GM23338 (cell line): ENCODE measurements at regions not wholly inside any gene's neighbourhood (a gene's known extent, or its start where the extent isn't known, plus 50 kb on each side); places are given as distances from the start of the nearest gene placed in this dataset.

Experiments used
- EZH2 ChIP-seq: fragments of 200-600 bp; sonication (generic); IDR thresholded peaks from one replicate; pipeline ENCODE4 v1.8.0; 2017; ENCODE audit warnings: antibody characterized with exemption, mild to moderate bottlenecking, low read depth; ENCODE audit not compliant: unreplicated experiment
- ZNF114 ChIP-seq: fragments of 250-450 bp; sonication (Bioruptor Pico); IDR thresholded peaks from 2 replicates; pipeline ENCODE4 v1.5.0; 2020; ENCODE audit warnings: mild to moderate bottlenecking, moderate library complexity
- ZNF331 ChIP-seq: fragments of 250-450 bp; sonication (Bioruptor Pico); IDR thresholded peaks from 2 replicates; pipeline ENCODE4 v1.5.0; 2020; ENCODE audit warnings: low read depth, mild to moderate bottlenecking, moderate library complexity
- ZNF462 ChIP-seq: fragments of 250-450 bp; sonication (Bioruptor Pico); IDR thresholded peaks from 2 replicates; pipeline ENCODE4 v1.5.0; 2020; ENCODE audit warnings: mild to moderate bottlenecking, moderate library complexity
- TF ChIP-seq, protein P1 (sequence below): IDR thresholded peaks from one replicate; pipeline ENCODE4 v1.6.1; 2018; ENCODE audit warnings: antibody characterized with exemption; ENCODE audit not compliant: unreplicated experiment

- no peak for TF ChIP-seq ZNF462 (CRISPR knock-in tag)
- TF ChIP-seq ZNF114 (CRISPR knock-in tag) = no peak
- no peak for TF ChIP-seq ZNF331 (CRISPR knock-in tag)
- TF ChIP-seq, protein P1, sequence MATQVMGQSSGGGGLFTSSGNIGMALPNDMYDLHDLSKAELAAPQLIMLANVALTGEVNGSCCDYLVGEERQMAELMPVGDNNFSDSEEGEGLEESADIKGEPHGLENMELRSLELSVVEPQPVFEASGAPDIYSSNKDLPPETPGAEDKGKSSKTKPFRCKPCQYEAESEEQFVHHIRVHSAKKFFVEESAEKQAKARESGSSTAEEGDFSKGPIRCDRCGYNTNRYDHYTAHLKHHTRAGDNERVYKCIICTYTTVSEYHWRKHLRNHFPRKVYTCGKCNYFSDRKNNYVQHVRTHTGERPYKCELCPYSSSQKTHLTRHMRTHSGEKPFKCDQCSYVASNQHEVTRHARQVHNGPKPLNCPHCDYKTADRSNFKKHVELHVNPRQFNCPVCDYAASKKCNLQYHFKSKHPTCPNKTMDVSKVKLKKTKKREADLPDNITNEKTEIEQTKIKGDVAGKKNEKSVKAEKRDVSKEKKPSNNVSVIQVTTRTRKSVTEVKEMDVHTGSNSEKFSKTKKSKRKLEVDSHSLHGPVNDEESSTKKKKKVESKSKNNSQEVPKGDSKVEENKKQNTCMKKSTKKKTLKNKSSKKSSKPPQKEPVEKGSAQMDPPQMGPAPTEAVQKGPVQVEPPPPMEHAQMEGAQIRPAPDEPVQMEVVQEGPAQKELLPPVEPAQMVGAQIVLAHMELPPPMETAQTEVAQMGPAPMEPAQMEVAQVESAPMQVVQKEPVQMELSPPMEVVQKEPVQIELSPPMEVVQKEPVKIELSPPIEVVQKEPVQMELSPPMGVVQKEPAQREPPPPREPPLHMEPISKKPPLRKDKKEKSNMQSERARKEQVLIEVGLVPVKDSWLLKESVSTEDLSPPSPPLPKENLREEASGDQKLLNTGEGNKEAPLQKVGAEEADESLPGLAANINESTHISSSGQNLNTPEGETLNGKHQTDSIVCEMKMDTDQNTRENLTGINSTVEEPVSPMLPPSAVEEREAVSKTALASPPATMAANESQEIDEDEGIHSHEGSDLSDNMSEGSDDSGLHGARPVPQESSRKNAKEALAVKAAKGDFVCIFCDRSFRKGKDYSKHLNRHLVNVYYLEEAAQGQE = no peak
- TF ChIP-seq EZH2 = no peak
Measured at GRCh38 chr11:93249459-93250220, 51.8 kb upstream of the SLC36A4 start (continued).
